ENCODE measurements at regions not wholly inside any gene's neighbourhood (a gene's known extent, or its start where the extent isn't known, plus 50 kb on each side); places are given as distances from the start of the nearest gene placed in this dataset.

GRCh38 chr18:78595924-78596573 lies 383.6 kb upstream of the SALL3 start:
- Histone ChIP-seq H3K4me1 (ENCODE audit: insufficient read depth, low read length, poor library complexity, severe bottlenecking) (no peaks in the 10 kb centered on the region), H3K4me2 (ENCODE audit: low read length) (no peak overlapping the region), H3K36me3 (ENCODE audit: insufficient read depth, low read length) (no peaks in the 10 kb centered on the region), H3K9me3 (ENCODE audit: low read length) (no peaks in the 10 kb centered on the region), H4K20me1 (ENCODE audit: insufficient read depth, low read length) (no peaks in the 10 kb centered on the region), H2AFZ (ENCODE audit: low read length) (no peak overlapping the region), H3K27ac (ENCODE audit: low read depth, low read length, poor library complexity, severe bottlenecking) (no peak overlapping the region), H3K4me3 (ENCODE audit: low read depth, low read length, poor library complexity, severe bottlenecking) (no peak overlapping the region), H3K9me2 (ENCODE audit: insufficient read depth, low read length) (no peaks in the 10 kb centered on the region), H3K79me2 (ENCODE audit: insufficient read depth, low read depth, low read length) (no peaks in the 10 kb centered on the region)
- TF ChIP-seq EZH2phosphoT487 (IDR thresholded peaks at IDR 0.05; ENCODE audit: borderline replicate concordance, low read depth, low read length) (no peak), CTCF (conservative IDR thresholded peaks at IDR 0.05; ENCODE audit: low read length) (no peak)
- BruUV-seq (replicated peaks): no TSS peak
- ChIA-PET CTCF (ENCODE audit: unreplicated experiment) (no interaction called here), POLR2A (no interaction called here)
- DNase-seq (ENCODE audit: low spot score): no peak
- intact Hi-C loops (cut with micrococcal nuclease; ENCODE audit: unreplicated experiment): no loop called here

DNA sequence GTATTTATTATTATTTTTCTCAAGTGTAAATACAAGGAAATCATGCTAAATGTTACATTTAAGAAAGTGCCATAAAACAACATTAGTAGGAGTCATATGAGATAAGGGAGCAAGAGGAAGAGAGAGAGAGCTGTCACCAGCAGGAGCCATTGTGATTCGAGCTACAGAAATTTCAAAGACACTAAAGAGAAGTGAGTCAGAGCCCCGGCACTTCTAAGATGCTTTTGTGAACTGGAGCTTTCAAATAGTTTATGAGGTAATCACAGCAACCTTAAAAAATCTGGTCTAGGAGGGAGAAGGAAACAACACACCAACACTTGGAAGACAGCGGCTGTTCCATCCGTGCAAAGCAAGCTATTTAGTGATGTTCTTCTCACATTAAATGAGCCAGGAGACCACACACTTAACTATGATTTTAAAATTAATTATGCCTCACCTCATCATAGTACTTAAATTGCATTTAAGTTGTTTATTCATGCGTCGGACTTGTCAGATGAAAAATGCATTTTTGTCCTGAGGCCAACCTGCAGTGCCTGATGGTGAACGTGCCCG lies 382.7 kb upstream of the SALL3 start:
- no peaks in the 10 kb centered on the region for H3K9me2 ChIP-seq (ENCODE audit: insufficient read depth, low read length)
- no TSS peak for BruUV-seq (replicated peaks)
- H3K79me2 ChIP-seq (ENCODE audit: insufficient read depth, low read depth, low read length): no peaks in the 10 kb centered on the region
- H3K4me2 ChIP-seq (ENCODE audit: low read length): no peak overlapping the region
- no peaks in the 10 kb centered on the region for H4K20me1 ChIP-seq (ENCODE audit: insufficient read depth, low read length)
- no peak overlapping the region for H3K27ac ChIP-seq (ENCODE audit: low read depth, low read length, poor library complexity, severe bottlenecking)
- intact Hi-C loops (cut with micrococcal nuclease; ENCODE audit: unreplicated experiment): no loop called here
- no peaks in the 10 kb centered on the region for H3K9me3 ChIP-seq (ENCODE audit: low read length)
- H2AFZ ChIP-seq (ENCODE audit: low read length): no peak overlapping the region
- TF ChIP-seq EZH2phosphoT487 (IDR thresholded peaks at IDR 0.05; ENCODE audit: borderline replicate concordance, low read depth, low read length) (no peak), CTCF (conservative IDR thresholded peaks at IDR 0.05; ENCODE audit: low read length) (no peak)
- no peaks in the 10 kb centered on the region for H3K4me1 ChIP-seq (ENCODE audit: insufficient read depth, low read length, poor library complexity, severe bottlenecking)
- ChIA-PET POLR2A (no interaction called here), CTCF (ENCODE audit: unreplicated experiment) (no interaction called here)
- H3K4me3 ChIP-seq (ENCODE audit: low read depth, low read length, poor library complexity, severe bottlenecking): no peak overlapping the region
- no peak for DNase-seq (ENCODE audit: low spot score)
- H3K36me3 ChIP-seq (ENCODE audit: insufficient read depth, low read length): no peaks in the 10 kb centered on the region

DNA sequence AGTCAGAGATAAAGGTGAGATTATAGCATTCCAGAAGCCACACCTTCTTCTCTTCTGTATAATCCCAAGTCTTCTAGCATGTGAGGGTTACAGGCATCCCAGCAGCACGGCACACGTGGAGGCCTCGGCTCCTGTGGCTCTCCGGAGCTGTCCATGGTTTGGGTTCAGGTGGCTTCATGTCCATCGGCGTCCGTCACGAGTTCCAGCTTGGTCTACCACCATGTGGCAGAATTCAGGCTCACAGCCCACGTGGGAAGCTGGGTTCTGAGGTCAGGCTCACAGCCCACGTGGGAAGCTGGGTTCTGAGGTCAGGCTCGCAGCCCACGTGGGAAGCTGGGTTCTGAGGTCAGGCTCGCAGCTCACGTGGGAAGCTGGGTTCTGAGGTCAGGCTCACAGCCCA lies 378.3 kb upstream of the SALL3 start:
- TF ChIP-seq EZH2phosphoT487 (IDR thresholded peaks at IDR 0.05; ENCODE audit: borderline replicate concordance, low read depth, low read length): no peak
- Histone ChIP-seq H3K79me2 (ENCODE audit: insufficient read depth, low read depth, low read length) (no peaks in the 10 kb centered on the region), H3K4me1 (ENCODE audit: insufficient read depth, low read length, poor library complexity, severe bottlenecking) (no peaks in the 10 kb centered on the region), H4K20me1 (ENCODE audit: insufficient read depth, low read length) (no peaks in the 10 kb centered on the region), H3K4me3 (ENCODE audit: low read depth, low read length, poor library complexity, severe bottlenecking) (no peak overlapping the region), H3K4me2 (ENCODE audit: low read length) (no peak overlapping the region), H3K36me3 (ENCODE audit: insufficient read depth, low read length) (no peaks in the 10 kb centered on the region), H3K9me3 (ENCODE audit: low read length) (no peaks in the 10 kb centered on the region), H3K27ac (ENCODE audit: low read depth, low read length, poor library complexity, severe bottlenecking) (no peak overlapping the region), H3K9me2 (ENCODE audit: insufficient read depth, low read length) (no peaks in the 10 kb centered on the region), H2AFZ (ENCODE audit: low read length) (no peak overlapping the region)
- DNase-seq (ENCODE audit: low spot score): no peak
- no TSS peak for BruUV-seq (replicated peaks)
- POLR2A ChIA-PET: no interaction called here
- CTCF ChIA-PET (ENCODE audit: unreplicated experiment): no interaction called here
- intact Hi-C loops (cut with micrococcal nuclease; ENCODE audit: unreplicated experiment): no loop called here
